ENCODE measurements at regions not wholly inside any gene's neighbourhood (a gene's known extent, or its start where the extent isn't known, plus 50 kb on each side); places are given as distances from the start of the nearest gene placed in this dataset.

- H3K9me3 ChIP-seq: 0 out of 2 replicates have a peak, but pooled peaks cover 3% of the 10 kb centered on the region
- H3K4me3 ChIP-seq (ENCODE audit: low read depth, low read length): no peak overlapping the region
- H3K27me3 Mint-ChIP-seq (ENCODE audit: insufficient read depth, unreplicated experiment): no peaks in the 10 kb centered on the region
- H3K36me3 Mint-ChIP-seq (ENCODE audit: insufficient read depth, unreplicated experiment): no peaks in the 10 kb centered on the region
- no peaks in the 10 kb centered on the region for H3K4me1 ChIP-seq
- no peak overlapping the region for H3K4me3 Mint-ChIP-seq (ENCODE audit: unreplicated experiment)
- intact Hi-C loops (cut with micrococcal nuclease; ENCODE audit: unreplicated experiment): no loop called here
- CTCF ChIA-PET: no interaction called here
- no peaks in the 10 kb centered on the region for H3K36me3 ChIP-seq (ENCODE audit: control insufficient read depth, insufficient read depth, low read length)
- POLR2A ChIA-PET: no interaction called here
- no peak for DNase-seq
- H3K27me3 ChIP-seq (replicated peaks; ENCODE audit: control insufficient read depth, insufficient read depth, low read length): no peaks in the 10 kb centered on the region
- no peak overlapping the region for H3K27ac Mint-ChIP-seq (ENCODE audit: unreplicated experiment)
- peaks cover 7% of the 10 kb centered on the region for H3K9me3 Mint-ChIP-seq (ENCODE audit: unreplicated experiment)
- TF ChIP-seq CTCF (IDR thresholded peaks at IDR 0.05; ENCODE audit: insufficient read depth in 1 of 2, low read depth in 1 of 2, low read length in 1 of 2, severe bottlenecking in 1 of 2, unreplicated experiment in 1 of 2): no peak
- H3K4me1 Mint-ChIP-seq (ENCODE audit: low read depth, unreplicated experiment): no peaks in the 10 kb centered on the region
- no TSS peak for BruUV-seq (replicated peaks)
These were observed 82.6 kb upstream of the TJP1 start for GRCh38 chr15:29904757-29905417.

- Mint-ChIP-seq H3K27ac (ENCODE audit: unreplicated experiment) (no peak overlapping the region), H3K4me3 (ENCODE audit: unreplicated experiment) (no peak overlapping the region)
These were observed 81.7 kb upstream of the TJP1 start for GRCh38 chr15:29903785-29904464.

DNA sequence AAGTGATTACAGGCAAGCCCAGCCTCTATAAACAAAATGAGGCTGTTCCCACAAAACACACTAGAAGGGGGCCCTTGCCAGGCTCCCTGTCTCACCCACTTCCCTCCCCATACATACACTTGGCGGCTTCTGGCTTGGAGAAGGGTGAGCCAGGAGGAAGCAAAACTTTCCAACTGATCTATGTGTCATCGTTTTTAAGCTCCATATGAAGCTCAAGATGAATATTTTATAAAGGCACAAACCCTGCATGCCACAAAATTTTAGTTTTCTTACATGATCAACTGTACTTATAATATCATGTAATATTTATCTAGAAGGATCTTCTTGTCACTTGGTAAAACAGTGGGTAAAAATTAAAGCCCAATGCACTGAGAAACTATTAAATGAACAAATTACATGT is 80.8 kb upstream of the TJP1 start:
- Histone ChIP-seq H3K4me1 (no peaks in the 10 kb centered on the region), H3K4me3 (ENCODE audit: low read depth, low read length) (no peak overlapping the region), H3K9me3 (0 out of 2 replicates have a peak, but pooled peaks cover under 1% of the 10 kb centered on the region), H3K27me3 (replicated peaks; ENCODE audit: control insufficient read depth, insufficient read depth, low read length) (no peaks in the 10 kb centered on the region), H3K36me3 (ENCODE audit: control insufficient read depth, insufficient read depth, low read length) (no peaks in the 10 kb centered on the region)
- Mint-ChIP-seq H3K4me1 (ENCODE audit: low read depth, unreplicated experiment) (no peaks in the 10 kb centered on the region), H3K36me3 (ENCODE audit: insufficient read depth, unreplicated experiment) (no peaks in the 10 kb centered on the region), H3K4me3 (ENCODE audit: unreplicated experiment) (no peak overlapping the region), H3K27me3 (ENCODE audit: insufficient read depth, unreplicated experiment) (no peaks in the 10 kb centered on the region), H3K27ac (ENCODE audit: unreplicated experiment) (no peak overlapping the region), H3K9me3 (ENCODE audit: unreplicated experiment) (peaks cover 2% of the 10 kb centered on the region)
- DNase-seq: no peak
- ChIA-PET CTCF (no interaction called here), POLR2A (no interaction called here)
- no peak for TF ChIP-seq CTCF (IDR thresholded peaks at IDR 0.05; ENCODE audit: insufficient read depth in 1 of 2, low read depth in 1 of 2, low read length in 1 of 2, severe bottlenecking in 1 of 2, unreplicated experiment in 1 of 2)
- BruUV-seq (replicated peaks): no TSS peak
- intact Hi-C loops (cut with micrococcal nuclease; ENCODE audit: unreplicated experiment): no loop called here

More at GRCh38 chr15:29903785-29904464, 81.7 kb upstream of the TJP1 start:
- no peak for DNase-seq
- Mint-ChIP-seq H3K36me3 (ENCODE audit: insufficient read depth, unreplicated experiment) (no peaks in the 10 kb centered on the region), H3K9me3 (ENCODE audit: unreplicated experiment) (peaks cover 7% of the 10 kb centered on the region), H3K27me3 (ENCODE audit: insufficient read depth, unreplicated experiment) (no peaks in the 10 kb centered on the region), H3K4me1 (ENCODE audit: low read depth, unreplicated experiment) (no peaks in the 10 kb centered on the region)
- H3K4me3 ChIP-seq (ENCODE audit: low read depth, low read length): no peak overlapping the region
- no peaks in the 10 kb centered on the region for H3K27me3 ChIP-seq (replicated peaks; ENCODE audit: control insufficient read depth, insufficient read depth, low read length)
- no peaks in the 10 kb centered on the region for H3K4me1 ChIP-seq
- CTCF ChIA-PET: no interaction called here
- H3K9me3 ChIP-seq: 0 out of 2 replicates have a peak, but pooled peaks cover 3% of the 10 kb centered on the region
- POLR2A ChIA-PET: interaction anchor here (0.7 kb wide), 1 partner anchor 75 kb away, joined by 3 read pairs; no protein-coding TSS in a partner anchor
- intact Hi-C loops (cut with micrococcal nuclease; ENCODE audit: unreplicated experiment): no loop called here
- H3K36me3 ChIP-seq (ENCODE audit: control insufficient read depth, insufficient read depth, low read length): no peaks in the 10 kb centered on the region
- no TSS peak for BruUV-seq (replicated peaks)
- no peak for TF ChIP-seq CTCF (IDR thresholded peaks at IDR 0.05; ENCODE audit: insufficient read depth in 1 of 2, low read depth in 1 of 2, low read length in 1 of 2, severe bottlenecking in 1 of 2, unreplicated experiment in 1 of 2)
